A549 (cell line): ENCODE measurements at regions not wholly inside any gene's neighbourhood (a gene's known extent, or its start where the extent isn't known, plus 50 kb on each side); places are given as distances from the start of the nearest gene placed in this dataset.

ENCODE experiments used
- CBX2 ChIP-seq: fragments of 200-600 bp; sonication (generic); IDR thresholded peaks from 2 replicates; pipeline ENCODE4 v1.6.1; 2016; ENCODE audit warnings: low read depth, mild to moderate bottlenecking, borderline replicate concordance
- CHD4 ChIP-seq: fragments of 200-600 bp; sonication (generic); IDR thresholded peaks from 2 replicates; pipeline ENCODE4 v1.6.1; 2016; ENCODE audit warnings: antibody characterized with exemption, mild to moderate bottlenecking, borderline replicate concordance
- CTCF ChIP-seq: fragments of >200 bp; sonication (Bioruptor Twin); formaldehyde crosslinking; IDR thresholded peaks from 3 replicates; pipeline ENCODE4 v1.5.1; 2016
- EP300 ChIP-seq, 2 experiments: fragments of >200 bp; sonication (Bioruptor Twin); formaldehyde crosslinking; IDR thresholded peaks; 2 replicates in 1 of 2; 3 replicates in 1 of 2; pipeline ENCODE4 v1.6.1; 2016 to 2017
- ESRRA ChIP-seq: fragments of 150-350 bp; IDR thresholded peaks from 2 replicates; pipeline ENCODE4 v1.6.1; 2014; ENCODE audit warnings: mild to moderate bottlenecking, low read length, borderline replicate concordance
- KDM5A ChIP-seq: fragments of 200-600 bp; sonication (generic); IDR thresholded peaks from 2 replicates; pipeline ENCODE4 v1.6.1; 2016; ENCODE audit warnings: antibody characterized with exemption, mild to moderate bottlenecking
- MAX ChIP-seq: IDR thresholded peaks from 2 replicates; pipeline ENCODE4 v1.6.1; 2012
- PBX3 ChIP-seq: IDR thresholded peaks from 2 replicates; pipeline ENCODE4 v1.6.1; 2012
- POLR2A ChIP-seq: IDR thresholded peaks from 2 replicates; pipeline ENCODE4 v1.6.1; 2012; ENCODE audit warnings: mild to moderate bottlenecking, low read length
- SMC3 ChIP-seq: fragments of >200 bp; sonication (Bioruptor Twin); formaldehyde crosslinking; IDR thresholded peaks from 3 replicates; pipeline ENCODE4 v1.6.1; 2018; ENCODE audit warnings: inconsistent platforms

- TF ChIP-seq PBX3 = no peak
- TF ChIP-seq CBX2 = no peak
- no peak for TF ChIP-seq CTCF
- no peak for TF ChIP-seq SMC3
- no peak for TF ChIP-seq MAX
- TF ChIP-seq CHD4 = no peak
- no peak for TF ChIP-seq ESRRA
- no peak for TF ChIP-seq POLR2A
- TF ChIP-seq EP300 (IDR thresholded peaks at IDR 0.05) = no peak
- no peak for TF ChIP-seq KDM5A
Observed at GRCh38 chr15:93469994-93470393, 381.0 kb upstream of the RGMA start.
